AG20443 (cell line): ENCODE measurements at regions not wholly inside any gene's neighbourhood (a gene's known extent, or its start where the extent isn't known, plus 50 kb on each side); places are given as distances from the start of the nearest gene placed in this dataset.
A peak's percentile ranks its signal among the peaks of the same experiment; 100 is the strongest.
"Not testable (repeated sequence)": the region's sequence is repeated elsewhere in the genome, so short reads cannot be mapped to it uniquely, and the experiment has no call there.

ENCODE experiments used
- DNase-seq: peaks from one replicate; pipeline ENCODE4 v3.0.0; 2012; ENCODE audit warnings: low spot score, mixed read lengths

DNA sequence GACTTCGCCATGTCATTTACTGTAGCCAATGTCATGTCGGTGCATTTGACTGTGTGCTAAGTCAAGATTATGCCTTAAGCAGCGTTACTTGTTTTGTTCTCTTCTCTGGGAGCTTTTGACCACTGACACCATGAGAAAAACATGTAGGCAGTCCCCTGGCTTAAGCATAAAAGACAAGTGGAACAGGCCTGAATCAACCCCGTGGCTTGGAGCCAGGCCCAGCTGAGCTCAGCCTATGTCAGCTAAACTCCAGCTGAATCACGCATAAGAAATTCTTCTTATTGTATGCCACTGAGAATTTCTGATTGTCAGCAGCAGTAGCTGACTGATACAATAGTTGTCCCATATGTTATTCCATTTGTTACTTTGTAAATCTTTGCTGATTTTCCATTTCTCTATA lies 261.9 kb downstream of the CBLL2 start:
- peak; percentile 69 for DNase-seq

DNA sequence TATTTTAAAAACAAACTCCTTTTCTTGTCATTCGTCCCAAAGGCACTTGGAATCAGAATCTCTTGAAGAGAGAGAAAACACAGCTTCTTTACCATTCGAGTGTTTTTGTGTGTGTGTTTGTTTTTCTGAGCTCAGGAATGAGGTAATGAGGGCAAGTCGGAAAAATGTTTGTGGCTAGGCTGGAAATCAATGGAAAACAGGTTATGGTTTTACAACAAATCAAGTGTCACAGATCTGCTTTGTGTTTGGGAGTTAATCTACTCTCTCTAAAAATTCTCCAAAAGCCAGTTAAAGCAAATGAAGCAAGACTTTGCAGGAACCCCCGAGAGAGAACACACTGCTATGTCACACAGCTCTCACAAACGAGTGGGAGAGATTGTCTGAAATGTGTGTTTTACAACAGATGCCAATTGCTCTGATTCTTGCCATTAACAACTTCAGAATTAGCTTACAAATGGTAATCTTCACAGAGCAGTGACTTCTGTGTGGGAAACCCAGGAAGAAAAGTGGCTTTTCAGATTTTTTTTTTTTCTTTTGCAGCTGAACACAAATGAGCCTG lies 264.1 kb downstream of the CBLL2 start:
- no peak for DNase-seq

DNA sequence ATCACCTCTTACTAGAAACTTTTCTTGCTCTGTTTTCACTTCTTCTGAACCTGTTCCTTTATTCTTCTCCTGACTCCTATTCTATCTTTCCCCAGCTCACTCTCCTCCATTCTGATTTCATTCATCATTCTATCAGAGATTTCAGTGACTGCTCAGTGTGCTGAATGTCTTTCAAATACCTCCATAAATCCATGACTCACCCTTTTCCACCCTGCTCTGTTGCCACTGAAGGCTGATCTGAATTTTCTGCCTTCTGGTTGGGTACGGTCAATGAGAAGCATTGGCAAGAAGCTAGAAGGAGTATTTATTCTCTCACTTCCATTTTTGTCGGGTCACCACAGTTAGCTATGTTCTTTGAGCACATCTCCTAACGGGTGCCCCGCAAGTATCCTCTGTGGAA lies 265.9 kb downstream of the CBLL2 start:
- no peak for DNase-seq

DNA sequence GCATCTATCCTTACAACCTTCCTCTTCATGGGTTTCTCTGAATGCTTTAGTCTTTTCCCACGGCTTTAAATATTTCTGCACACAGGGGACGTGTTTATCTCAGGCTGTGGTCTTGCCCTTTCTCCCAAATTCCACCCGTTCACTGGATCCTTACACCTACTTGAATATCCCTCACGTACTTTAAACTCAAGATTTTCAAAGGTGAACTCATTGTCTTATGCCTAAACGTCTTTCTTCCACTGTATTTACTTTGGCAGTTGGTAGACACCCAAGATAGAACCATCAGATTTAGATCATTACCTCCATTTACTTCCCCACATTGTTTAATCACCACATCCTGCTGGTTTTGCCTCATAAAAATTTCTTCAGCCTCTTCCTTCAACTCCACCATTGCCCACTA lies 269.2 kb downstream of the CBLL2 start:
- DNase-seq, result no peak

DNA sequence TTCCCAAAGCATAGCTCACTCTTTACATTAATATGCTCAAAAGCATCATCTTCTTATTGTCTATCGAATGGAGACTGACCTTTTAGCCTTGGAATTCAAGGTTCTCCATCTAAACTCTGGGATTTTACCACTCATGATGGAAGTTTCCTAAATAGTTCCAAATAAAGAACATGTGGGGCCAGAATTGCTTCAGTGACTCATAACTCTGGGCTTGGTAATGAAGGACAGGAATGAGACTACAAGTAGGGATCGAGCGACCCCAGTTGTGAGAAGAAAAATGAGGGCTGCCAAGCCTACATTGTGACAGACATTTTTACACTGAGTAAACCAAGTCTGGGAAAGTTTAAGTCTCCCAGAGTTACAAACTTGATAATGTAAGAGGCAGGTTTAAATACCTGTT lies 269.9 kb downstream of the CBLL2 start:
- DNase-seq, result peak; percentile 17

DNA sequence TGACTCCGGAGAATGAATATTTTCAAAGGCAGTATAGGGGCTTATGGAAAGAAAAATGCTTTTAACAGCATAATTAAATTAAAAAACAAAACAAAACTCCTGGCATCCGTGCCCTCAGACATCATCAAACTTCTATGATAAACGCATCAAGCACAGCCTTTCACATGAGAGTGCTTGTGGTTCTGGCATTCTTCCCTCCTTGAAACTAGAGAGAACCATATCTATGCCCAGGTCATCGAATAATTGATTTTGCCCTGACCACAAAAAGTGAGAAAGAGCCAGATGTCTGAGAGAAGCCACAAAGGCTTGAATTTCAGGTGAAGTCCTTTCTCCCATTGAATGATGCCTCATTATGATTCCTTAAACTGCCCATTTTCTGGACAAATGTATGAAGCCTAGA lies 286.8 kb downstream of the CBLL2 start:
- DNase-seq, result no peak

DNA sequence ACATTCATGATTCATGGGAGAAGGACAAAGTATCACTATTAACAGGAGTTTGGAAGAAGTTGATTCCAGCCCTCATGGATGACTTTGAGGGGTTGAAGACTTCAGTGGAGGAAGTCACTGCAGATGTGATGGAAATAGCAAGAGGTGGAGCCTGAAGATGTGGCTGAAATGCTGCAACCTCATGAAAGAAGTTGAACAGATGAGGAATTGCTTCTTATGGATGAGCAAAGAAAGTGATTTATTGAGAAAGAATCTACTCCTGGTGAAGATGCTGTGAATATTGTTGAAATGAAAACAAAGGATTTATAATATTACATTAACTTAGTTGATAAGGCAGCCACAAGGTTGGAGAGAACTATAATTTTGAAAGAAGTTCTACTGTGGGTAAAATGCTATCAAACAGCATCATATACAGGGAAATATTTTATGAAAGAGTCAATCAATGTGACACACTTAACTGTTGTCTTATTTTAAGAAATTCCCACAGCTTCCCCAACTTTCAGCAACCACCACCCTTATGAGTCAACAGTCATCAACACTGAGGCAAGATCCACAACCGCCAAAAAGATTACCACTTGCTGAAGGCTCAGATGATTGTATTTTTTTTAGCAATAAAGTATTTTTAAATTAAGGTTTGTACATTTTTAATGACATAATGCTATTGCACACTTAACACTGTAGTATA lies 302.6 kb downstream of the CBLL2 start:
- peak; percentile 11 for DNase-seq

DNA sequence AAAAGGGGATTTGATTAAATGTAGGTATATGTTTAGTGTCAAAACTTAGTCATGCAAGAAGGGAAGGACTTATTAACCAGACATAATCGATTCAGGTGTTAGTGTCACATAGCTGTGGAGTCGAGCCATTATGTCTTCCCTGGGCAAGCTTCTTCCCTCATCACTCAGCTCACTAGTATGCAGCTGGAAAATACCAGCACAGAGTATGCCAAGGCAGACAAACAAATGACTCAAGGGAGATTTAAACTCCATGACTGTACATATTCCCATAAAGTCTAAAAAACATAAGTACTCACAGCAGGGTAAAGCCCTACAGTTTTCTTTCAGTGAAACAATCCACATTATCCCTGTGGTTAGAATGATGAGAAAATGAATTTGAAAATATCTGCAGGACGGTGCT lies 304.5 kb downstream of the CBLL2 start:
- DNase-seq, result peak; percentile 31

DNA sequence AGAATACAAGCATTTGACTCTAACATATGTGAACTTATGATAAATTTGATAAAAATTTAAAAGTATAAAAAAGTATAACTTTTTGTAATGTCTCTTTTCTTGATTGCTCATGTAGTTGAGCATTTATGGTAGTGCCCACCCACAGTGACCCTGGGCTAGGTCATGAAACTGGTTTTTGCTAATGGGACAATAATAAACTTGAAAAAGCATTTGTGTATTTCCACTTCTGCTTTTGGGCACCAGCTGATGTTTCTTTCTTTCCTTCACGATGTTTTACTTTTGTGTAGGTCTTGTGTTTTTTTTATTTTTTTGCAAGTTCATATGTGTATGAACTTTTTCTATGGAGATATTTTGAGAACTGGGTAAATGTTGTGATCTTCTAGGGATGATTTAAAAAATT lies 313.1 kb downstream of the CBLL2 start:
- no peak for DNase-seq

DNA sequence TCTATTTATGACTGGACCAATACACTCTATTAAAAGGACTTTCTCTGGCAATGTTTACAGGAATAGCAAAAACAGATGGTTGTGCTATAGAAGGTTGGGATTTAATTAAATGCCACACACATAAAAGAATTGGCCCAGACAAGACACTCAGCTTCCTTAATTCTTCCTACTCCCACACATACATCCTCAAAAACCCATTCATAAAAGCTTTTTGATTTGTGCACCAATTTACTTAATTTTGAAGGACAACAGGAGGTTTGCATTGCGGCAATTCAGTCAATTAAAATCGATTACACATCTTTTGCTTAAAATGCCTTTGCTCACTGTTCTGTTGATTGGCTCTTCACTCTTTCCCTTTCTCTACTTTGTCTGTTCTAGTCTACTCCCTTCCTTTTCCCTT lies 317.1 kb downstream of the CBLL2 start:
- no peak for DNase-seq

DNA sequence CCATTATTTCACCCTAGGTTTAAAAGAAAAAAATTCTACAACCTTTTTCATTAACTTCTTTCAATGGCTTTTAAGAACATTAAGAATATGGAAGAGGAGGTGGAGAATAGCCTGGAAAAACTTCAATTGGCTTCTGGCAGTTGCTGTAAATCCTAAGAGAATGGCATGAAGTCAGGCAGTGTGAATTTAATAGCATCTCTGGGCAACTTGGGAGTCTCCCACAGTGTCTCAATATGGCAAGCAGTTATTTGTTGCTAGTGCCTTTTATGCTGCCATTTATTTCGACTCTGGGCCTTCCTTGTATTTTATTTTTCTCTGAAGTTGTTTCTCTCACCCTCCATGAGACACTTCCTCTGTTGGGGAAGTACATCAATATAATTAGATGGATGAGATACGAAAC lies 322.1 kb downstream of the CBLL2 start:
- DNase-seq, result no peak

DNA sequence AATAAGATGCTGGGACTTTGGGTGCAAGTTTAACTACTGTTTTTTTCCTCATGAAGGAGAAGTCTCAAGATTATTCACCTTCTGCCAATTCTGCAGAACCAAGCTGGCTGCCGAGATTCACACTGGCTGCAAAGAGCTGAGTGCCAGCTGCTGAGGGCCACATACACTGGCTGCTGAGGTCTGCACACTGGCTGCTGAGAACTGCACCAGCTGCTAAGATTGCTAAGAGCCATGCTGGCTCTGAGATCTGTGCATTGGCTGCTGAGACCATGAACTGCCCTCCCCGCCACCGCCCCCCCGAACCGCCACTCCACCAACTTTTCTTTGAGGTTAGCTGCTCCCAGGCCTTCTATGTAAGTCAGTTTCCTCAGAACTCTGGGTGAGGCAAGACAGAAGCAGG lies 330.3 kb downstream of the CBLL2 start:
- DNase-seq, result no peak

DNA sequence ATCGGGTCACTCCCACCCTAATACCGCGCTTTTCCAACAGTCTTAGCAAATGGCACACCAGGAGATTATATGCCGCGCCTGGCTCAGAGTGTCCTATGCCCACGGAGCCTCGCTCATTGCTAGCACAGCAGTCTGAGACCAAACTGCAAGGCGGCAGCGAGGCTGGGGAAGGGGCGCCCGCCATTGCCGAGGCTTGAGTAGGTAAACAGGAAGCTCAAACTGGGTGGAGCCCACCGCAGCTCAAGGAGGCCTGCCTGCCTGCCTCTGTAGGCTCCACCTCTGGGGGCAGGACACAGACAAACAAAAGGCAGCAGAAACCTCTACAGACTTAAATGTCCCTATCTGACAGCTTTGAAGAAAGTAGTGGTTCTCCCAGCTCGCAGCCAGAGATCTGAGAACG lies 336.7 kb downstream of the CBLL2 start:
- DNase-seq, result not testable (repeated sequence)

DNA sequence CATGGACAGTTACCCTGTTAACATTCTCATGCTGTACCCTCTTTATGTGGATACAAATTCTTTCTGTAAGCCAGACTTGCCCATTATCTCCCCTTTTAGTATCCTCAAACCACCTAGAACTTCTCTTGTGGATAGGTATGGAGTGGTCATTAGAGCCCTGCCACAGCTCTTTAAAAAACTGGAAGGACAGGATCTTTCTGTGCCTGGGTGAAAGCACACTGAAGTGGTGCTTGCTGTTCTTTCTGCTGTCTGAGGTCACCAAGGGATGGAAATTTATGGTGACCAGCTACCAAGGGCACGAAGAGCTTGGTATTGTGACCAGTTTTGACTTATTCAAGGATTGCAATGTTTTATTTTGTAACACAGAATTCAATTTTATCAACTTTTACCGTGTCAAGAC lies 344.2 kb downstream of the CBLL2 start:
- no peak for DNase-seq

DNA sequence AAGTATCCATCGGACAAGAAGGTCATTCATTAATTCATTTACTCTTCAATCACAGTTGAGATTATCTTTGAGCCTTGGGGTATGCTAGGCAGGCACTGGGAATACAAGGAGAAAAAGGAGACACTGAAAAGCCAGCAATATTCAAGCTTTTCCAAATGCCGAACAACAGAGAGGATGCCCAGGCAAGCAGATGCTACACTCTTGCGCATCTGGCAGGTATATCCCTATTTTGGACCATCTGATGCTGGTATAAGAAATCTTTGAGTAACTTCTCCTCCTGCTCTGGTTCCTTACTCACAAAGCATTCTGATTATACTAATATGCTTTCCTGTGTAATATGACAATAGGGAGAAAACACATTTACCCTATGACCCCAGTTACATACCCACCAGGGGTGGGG lies 354.9 kb downstream of the CBLL2 start:
- DNase-seq, result no peak

DNA sequence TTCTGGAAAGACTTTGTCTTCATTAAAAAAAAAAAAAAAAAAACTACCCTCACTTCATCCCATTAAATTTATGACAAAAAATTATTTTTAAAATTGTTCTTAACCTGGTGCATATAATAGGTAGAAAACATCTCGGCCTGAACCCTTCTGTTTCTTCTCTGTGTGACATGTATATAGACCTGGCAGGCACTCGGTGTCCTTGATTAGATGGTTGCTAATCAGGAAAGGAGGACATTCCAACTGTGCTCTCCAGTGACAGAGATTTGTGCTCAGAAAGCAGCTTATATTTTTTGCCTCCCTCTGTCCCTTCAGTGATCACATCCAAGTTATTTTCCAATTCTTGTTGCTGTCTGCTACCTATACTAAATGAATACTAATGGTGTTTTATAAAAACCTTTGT lies 355.6 kb downstream of the CBLL2 start:
- no peak for DNase-seq

DNA sequence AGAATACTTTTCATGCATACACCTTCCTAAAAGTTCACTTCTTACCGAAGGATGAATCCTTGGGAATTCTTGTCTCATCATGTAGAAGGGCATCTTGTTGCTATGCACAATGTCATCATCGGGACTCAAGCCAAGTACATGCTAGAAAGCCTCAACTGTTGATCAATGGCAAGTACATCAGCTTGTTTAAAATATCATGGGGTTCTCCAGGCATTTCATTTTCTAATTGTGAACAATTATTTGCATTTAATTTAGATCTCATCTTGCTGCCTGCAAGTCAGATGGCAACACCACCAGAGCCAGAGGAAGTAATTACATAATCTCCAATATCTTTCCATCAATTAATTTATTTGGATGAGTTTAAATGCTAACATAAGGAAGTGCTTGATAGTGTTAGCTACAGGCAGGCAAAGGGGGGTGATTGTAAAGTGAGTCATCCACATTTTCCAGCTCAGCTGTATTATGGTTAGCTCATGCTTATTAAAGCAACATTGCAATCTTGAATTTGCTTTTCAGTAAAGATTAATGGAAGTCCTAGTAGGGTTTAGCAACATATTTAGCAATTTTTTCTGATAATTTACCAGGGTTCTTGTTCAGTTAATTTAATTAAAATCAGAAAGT lies 356.5 kb downstream of the CBLL2 start:
- DNase-seq, result peak; percentile 37

DNA sequence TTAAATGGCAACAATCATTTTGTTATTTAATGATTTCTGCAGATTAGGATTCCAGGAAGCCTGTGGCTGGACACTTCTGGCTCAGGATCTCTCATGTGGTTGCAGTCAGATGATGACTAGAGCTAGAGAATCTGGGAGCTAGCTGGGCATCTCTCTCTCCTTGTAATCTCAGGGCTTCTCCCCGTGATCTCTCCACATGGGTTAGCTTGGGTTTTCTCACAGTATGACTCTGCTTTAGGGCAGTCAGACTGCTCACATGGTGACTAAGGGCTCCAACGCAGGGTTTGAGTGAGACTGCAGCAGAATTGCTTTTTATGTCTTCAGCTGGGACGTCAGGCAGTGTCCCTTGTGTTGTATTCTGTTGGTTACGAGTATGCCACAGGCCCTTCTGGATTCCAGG lies 361.4 kb downstream of the CBLL2 start:
- DNase-seq, result peak; percentile 66

DNA sequence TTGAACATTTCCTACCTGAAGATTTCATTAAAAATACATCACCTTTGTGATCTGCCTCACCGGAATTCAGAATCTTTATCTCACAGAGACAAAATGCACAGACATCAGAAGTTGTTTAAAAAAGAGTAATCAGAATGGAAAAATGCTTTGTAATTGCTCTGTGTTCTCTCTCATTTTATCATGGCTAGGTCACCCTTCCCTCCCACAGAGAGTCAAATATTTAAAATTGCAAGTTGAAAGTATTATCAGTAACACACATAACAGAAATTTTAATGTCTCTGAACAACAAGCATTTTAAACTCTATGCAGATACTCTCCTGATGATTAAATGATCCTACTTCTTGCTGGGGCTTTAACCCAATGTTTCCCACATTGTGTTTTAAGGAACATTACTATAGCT lies 362.0 kb downstream of the CBLL2 start:
- peak; percentile 6 for DNase-seq

DNA sequence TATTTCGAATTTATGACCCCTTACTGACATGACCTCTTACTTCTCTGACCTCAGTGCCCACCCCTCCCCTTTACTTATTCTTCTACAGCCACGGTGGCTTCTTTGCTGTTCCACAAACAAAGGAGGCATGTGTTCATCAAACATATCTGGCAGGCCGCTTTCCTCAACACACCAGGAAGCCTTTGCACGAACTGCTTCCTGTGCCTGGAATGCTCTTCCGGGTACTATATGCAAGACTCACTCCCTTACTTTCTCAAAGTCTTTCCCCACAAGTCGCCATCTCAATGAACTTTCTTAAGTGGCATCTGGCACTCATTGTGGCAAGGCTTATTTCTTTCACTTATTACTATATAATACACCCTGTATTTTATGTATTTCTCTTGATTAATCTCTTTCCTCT lies 351.5 kb upstream of the DDX53 start:
- no peak for DNase-seq

DNA sequence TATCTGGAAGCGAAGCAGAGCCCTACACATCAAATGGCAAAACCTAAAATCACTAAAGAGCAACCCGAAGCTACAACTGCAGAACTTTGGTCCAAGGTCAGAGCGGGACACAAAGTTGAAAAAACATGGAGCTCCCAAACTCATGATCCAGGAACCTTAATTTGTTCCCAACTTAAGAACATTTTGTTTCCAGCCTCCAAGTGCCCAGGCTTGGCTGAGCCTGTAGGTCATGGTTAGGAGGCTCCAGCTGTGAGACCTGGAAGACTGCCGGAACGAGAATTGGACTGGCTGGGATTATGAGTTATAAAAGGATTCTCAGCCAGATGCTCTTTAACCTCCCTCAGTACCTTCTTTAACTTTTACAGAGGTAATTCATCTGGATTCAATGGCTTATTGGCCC lies 349.1 kb upstream of the DDX53 start:
- no peak for DNase-seq

DNA sequence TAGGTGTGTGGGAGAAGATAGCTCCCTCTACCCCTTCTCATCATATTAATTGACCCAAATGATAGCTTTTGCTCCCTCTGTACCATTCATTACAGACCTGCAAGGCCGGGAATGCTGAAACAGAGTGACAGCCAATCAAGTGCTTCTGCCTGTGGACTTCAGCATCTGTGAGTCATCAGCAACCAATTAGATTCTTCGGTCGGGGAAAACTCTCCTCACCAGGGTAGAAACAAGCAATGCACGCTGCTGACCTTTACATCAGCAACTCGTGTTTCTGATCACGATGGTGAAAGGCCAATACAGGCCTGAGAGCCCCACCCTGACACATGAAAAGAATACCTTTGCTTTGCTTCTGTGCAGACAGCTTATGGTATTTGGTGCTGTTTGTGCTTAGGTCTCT lies 347.2 kb upstream of the DDX53 start:
- DNase-seq, result peak; percentile 64

DNA sequence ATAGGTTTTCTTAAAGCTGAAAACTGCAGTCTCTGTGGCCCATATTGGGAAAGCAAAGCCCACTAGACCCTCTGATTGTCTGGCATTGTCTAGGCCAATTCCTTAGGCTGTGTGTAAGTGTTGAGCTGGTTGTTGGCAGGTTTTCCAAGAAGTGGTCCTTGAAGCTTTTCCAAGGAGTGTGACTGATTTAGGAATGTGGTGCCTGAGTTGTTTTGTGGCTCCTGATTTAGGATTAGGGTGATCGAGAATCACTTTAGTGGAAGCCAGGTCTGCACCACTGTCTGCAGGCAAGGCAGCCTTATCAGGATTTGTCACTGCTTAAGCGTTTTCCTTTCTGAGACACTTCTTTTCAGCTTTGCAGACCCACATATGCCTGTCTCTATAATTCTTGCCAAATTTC lies 339.0 kb upstream of the DDX53 start:
- DNase-seq, result peak; percentile 10

DNA sequence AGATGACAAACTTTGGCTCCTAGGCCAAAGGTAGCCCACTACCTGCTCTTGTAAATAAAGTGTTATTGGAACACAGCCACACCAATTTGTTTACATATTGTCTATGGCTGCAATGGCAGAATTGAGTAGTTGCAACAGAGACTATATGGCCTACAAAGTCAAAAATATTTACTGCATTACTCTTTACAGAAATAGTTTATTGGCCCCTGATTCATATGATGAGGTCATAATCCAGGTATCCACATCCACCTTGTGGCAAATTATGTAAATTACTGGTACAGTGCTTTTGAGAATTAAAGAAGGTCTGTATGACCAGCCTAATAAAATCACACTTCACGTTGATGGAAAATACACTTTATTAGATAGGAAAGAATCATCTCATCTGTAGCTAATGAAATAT lies 337.0 kb upstream of the DDX53 start:
- DNase-seq, result no peak
